RWPE2 (cell line): ENCODE measurements at regions not wholly inside any gene's neighbourhood (a gene's known extent, or its start where the extent isn't known, plus 50 kb on each side); places are given as distances from the start of the nearest gene placed in this dataset.

Experiments used
- ATAC-seq: fragments of 200-7000 bp; cut with Tn5 transposase; 3 replicates; pipeline ENCODE4 v1.9.1; 2021; ENCODE audit warnings: low read depth
- DNase-seq: peaks from one replicate; pipeline ENCODE4 v3.0.0-alpha.2; 2020; ENCODE audit warnings: low spot score
- H3K27ac ChIP-seq: fragments of 450-650 bp; 2 replicates; pipeline ENCODE4 v1.5.1; 2017; ENCODE audit warnings: mild to moderate bottlenecking; ENCODE audit not compliant: poor library complexity, severe bottlenecking
- H3K27me3 ChIP-seq: fragments of 250-450 bp; sonication (Bioruptor Pico); 2 replicates; pipeline ENCODE4 v1.5.1; 2021; ENCODE audit warnings: mild to moderate bottlenecking, moderate library complexity; ENCODE audit not compliant: insufficient read depth, poor library complexity, severe bottlenecking
- H3K36me3 ChIP-seq: fragments of 250-450 bp; sonication (Bioruptor Pico); 2 replicates; pipeline ENCODE4 v1.5.1; 2020; ENCODE audit warnings: low read depth, mild to moderate bottlenecking, moderate library complexity
- H3K4me1 ChIP-seq: fragments of 250-450 bp; sonication (Bioruptor Pico); 2 replicates; pipeline ENCODE4 v1.5.1; 2021; ENCODE audit warnings: mild to moderate bottlenecking, moderate library complexity; ENCODE audit not compliant: insufficient read depth, poor library complexity, severe bottlenecking
- H3K4me3 ChIP-seq: fragments of 250-450 bp; sonication (Bioruptor Pico); 2 replicates; pipeline ENCODE4 v1.5.1; 2021; ENCODE audit warnings: mild to moderate bottlenecking, moderate library complexity; ENCODE audit not compliant: severe bottlenecking
- H3K9me3 ChIP-seq: fragments of 250-450 bp; sonication (Bioruptor Pico); 2 replicates; pipeline ENCODE4 v1.5.1; 2021; ENCODE audit warnings: mild to moderate bottlenecking, moderate library complexity; ENCODE audit not compliant: severe bottlenecking
- CTCF ChIP-seq: fragments of 450-650 bp; IDR thresholded peaks from one replicate; pipeline ENCODE4 v1.5.1; 2017; ENCODE audit warnings: mild to moderate bottlenecking, moderate library complexity; ENCODE audit not compliant: poor library complexity, severe bottlenecking

- ATAC-seq (peak; percentile 99), DNase-seq (no peak)
- no peaks in the 10 kb centered on the region for H3K27me3 ChIP-seq
Measured at GRCh38 chr10:21002091-21002878, 105.2 kb upstream of the NEBL start.

GRCh38 chr10:20999699-21000098, 102.6 kb upstream of the NEBL start:
- Histone ChIP-seq H3K36me3 (no peaks in the 10 kb centered on the region), H3K4me3 (no peak overlapping the region), H3K27me3 (no peaks in the 10 kb centered on the region), H3K27ac (no peak overlapping the region), H3K9me3 (no peaks in the 10 kb centered on the region), H3K4me1 (peaks cover 16% of the 10 kb centered on the region)
- no peak for TF ChIP-seq CTCF
- DNase-seq: no peak
- no peak for ATAC-seq

More at GRCh38 chr10:21002091-21002878, 105.2 kb upstream of the NEBL start:
- TF ChIP-seq CTCF: no peak
- H3K4me1 ChIP-seq: peaks cover 16% of the 10 kb centered on the region
- H3K36me3 ChIP-seq: no peaks in the 10 kb centered on the region
- no peak overlapping the region for H3K4me3 ChIP-seq
- no peaks in the 10 kb centered on the region for H3K9me3 ChIP-seq
- peak overlapping the region; percentile 86 for H3K27ac ChIP-seq

GRCh38 chr10:20998036-20998435, 100.9 kb upstream of the NEBL start:
- DNase-seq: no peak
- Histone ChIP-seq H3K27me3 (no peaks in the 10 kb centered on the region), H3K9me3 (no peaks in the 10 kb centered on the region), H3K4me3 (no peak overlapping the region), H3K27ac (no peak overlapping the region), H3K36me3 (no peaks in the 10 kb centered on the region), H3K4me1 (peaks cover 28% of the 10 kb centered on the region)
- ATAC-seq: no peak
- TF ChIP-seq CTCF: no peak

GRCh38 chr10:20995123-20995987, 98.2 kb upstream of the NEBL start:
- DNase-seq (no peak), ATAC-seq (no peak)
- no peaks in the 10 kb centered on the region for H3K36me3 ChIP-seq
- peaks cover 21% of the 10 kb centered on the region for H3K4me1 ChIP-seq
- no peaks in the 10 kb centered on the region for H3K27me3 ChIP-seq
- H3K9me3 ChIP-seq: no peaks in the 10 kb centered on the region
- no peak overlapping the region for H3K4me3 ChIP-seq
- no peak for TF ChIP-seq CTCF
- no peak overlapping the region for H3K27ac ChIP-seq
